Caco-2 (cell line): ENCODE measurements at regions not wholly inside any gene's neighbourhood (a gene's known extent, or its start where the extent isn't known, plus 50 kb on each side); places are given as distances from the start of the nearest gene placed in this dataset.
"Not testable (repeated sequence)": the region's sequence is repeated elsewhere in the genome, so short reads cannot be mapped to it uniquely, and the experiment has no call there.

Experiments used
- BruUV-seq: library from RNA; stranded (reverse); fragments of 400-500 nt; replicated peaks from 2 replicates; lab custom pipeline; 2021; lab: Mats Ljungman, UMichigan
- CTCF ChIA-PET: fragments of 300-600 bp; sonication (Branson Sonifier 250); formaldehyde crosslinking; loops from one replicate; lab custom pipeline; 2022; ENCODE audit warnings: antibody characterized with exemption; lab: Charles Lee
- POLR2A ChIA-PET: fragments of 300-600 bp; sonication (Branson Sonifier 250); formaldehyde crosslinking; loops from one replicate; lab custom pipeline; 2022; ENCODE audit warnings: antibody characterized with exemption; lab: Charles Lee
- DNase-seq, 2 experiments: peaks; one replicate each; pipeline versions ENCODE4 v3.0.0 to v3.0.0-alpha.2; 2020 to 2022
- H3K27me3 ChIP-seq: replicated peaks from 2 replicates; pipeline ENCODE4 v1.6.0; 2011; ENCODE audit warnings: low read length; ENCODE audit not compliant: control insufficient read depth, insufficient read depth
- H3K36me3 ChIP-seq: 2 replicates; pipeline ENCODE4 v1.5.1; 2011; ENCODE audit warnings: low read length; ENCODE audit not compliant: control insufficient read depth, insufficient read depth
- H3K4me1 ChIP-seq: fragments of 250-450 bp; sonication (Bioruptor Pico); 2 replicates; pipeline ENCODE4 v1.5.1; 2020; ENCODE audit warnings: mild to moderate bottlenecking
- H3K4me3 ChIP-seq: 2 replicates; pipeline ENCODE4 v1.5.1; 2011; ENCODE audit warnings: low read depth, mild to moderate bottlenecking, control low read depth, low read length
- H3K9me3 ChIP-seq: fragments of 250-450 bp; sonication (Bioruptor Pico); 2 replicates; pipeline ENCODE4 v1.5.1; 2020; ENCODE audit warnings: mild to moderate bottlenecking, moderate library complexity
- H3K27ac Mint-ChIP-seq: one replicate; pipeline ENCODE4 v1.8.0; 2022; ENCODE audit warnings: mixed read lengths; ENCODE audit not compliant: unreplicated experiment
- H3K27me3 Mint-ChIP-seq: one replicate; pipeline ENCODE4 v1.8.0; 2022; ENCODE audit warnings: mixed read lengths; ENCODE audit not compliant: insufficient read depth, unreplicated experiment
- H3K36me3 Mint-ChIP-seq: one replicate; pipeline ENCODE4 v1.8.0; 2022; ENCODE audit warnings: mild to moderate bottlenecking, mixed read lengths; ENCODE audit not compliant: insufficient read depth, unreplicated experiment
- H3K4me1 Mint-ChIP-seq: one replicate; pipeline ENCODE4 v1.8.0; 2022; ENCODE audit warnings: low read depth, mixed read lengths; ENCODE audit not compliant: unreplicated experiment
- H3K4me3 Mint-ChIP-seq: one replicate; pipeline ENCODE4 v1.8.0; 2022; ENCODE audit warnings: mild to moderate bottlenecking, moderate library complexity, mixed read lengths; ENCODE audit not compliant: unreplicated experiment
- H3K9me3 Mint-ChIP-seq: one replicate; pipeline ENCODE4 v1.8.0; 2022; ENCODE audit warnings: mixed read lengths; ENCODE audit not compliant: unreplicated experiment
- CTCF ChIP-seq, 2 experiments: fragments of 200-600 bp in 1 of 2; IDR thresholded peaks; 1 replicate in 1 of 2; 2 replicates in 1 of 2; pipeline versions ENCODE4 v1.5.1 to v1.8.0; 2011 to 2022; ENCODE audit warnings: antibody characterized with exemption in 1 of 2, control low read depth in 1 of 2, inconsistent platforms in 1 of 2, low read depth in 1 of 2, low read length in 1 of 2, mild to moderate bottlenecking in 1 of 2, moderate library complexity in 1 of 2; ENCODE audit not compliant: insufficient read depth in 1 of 2, severe bottlenecking in 1 of 2, unreplicated experiment in 1 of 2
- intact Hi-C: fragments of 100-400 bp; cut with micrococcal nuclease; formaldehyde crosslinking; loops from one replicate; pipeline ENCODE4 v1.10.0; 2022; ENCODE audit not compliant: unreplicated experiment

GRCh38 chr17:71203953-71204352 lies 916.9 kb upstream of the SOX9 start:
- no peaks in the 10 kb centered on the region for H3K36me3 Mint-ChIP-seq
- Histone ChIP-seq H3K4me3 (no peak overlapping the region), H3K9me3 (no peaks in the 10 kb centered on the region), H3K27me3 (no peaks in the 10 kb centered on the region), H3K4me1 (no peaks in the 10 kb centered on the region; the same call in 1 of the 2 replicates), H3K36me3 (no peaks in the 10 kb centered on the region)
- no peak for TF ChIP-seq CTCF (IDR thresholded peaks at IDR 0.05; ENCODE audit: insufficient read depth in 1 of 2, low read depth in 1 of 2, low read length in 1 of 2, severe bottlenecking in 1 of 2, unreplicated experiment in 1 of 2)
- POLR2A ChIA-PET: no interaction called here
- DNase-seq: no peak
- no peaks in the 10 kb centered on the region for H3K9me3 Mint-ChIP-seq
- peaks cover 3% of the 10 kb centered on the region for H3K27me3 Mint-ChIP-seq
- CTCF ChIA-PET: no interaction called here
- BruUV-seq: no TSS peak
- H3K4me1 Mint-ChIP-seq: no peaks in the 10 kb centered on the region
- no peak overlapping the region for H3K27ac Mint-ChIP-seq
- H3K4me3 Mint-ChIP-seq: no peak overlapping the region
- intact Hi-C loops: no loop called here

- POLR2A ChIA-PET, H3K9me3 Mint-ChIP-seq, H3K9me3 ChIP-seq, DNase-seq, H3K4me1 Mint-ChIP-seq, H3K27me3 Mint-ChIP-seq, H3K27me3 ChIP-seq, BruUV-seq, intact Hi-C loops, H3K36me3 ChIP-seq, H3K36me3 Mint-ChIP-seq, H3K4me1 ChIP-seq, H3K4me3 ChIP-seq, CTCF ChIA-PET, H3K4me3 Mint-ChIP-seq, H3K27ac Mint-ChIP-seq: not testable (repeated sequence)
These were observed 914.9 kb upstream of the SOX9 start for GRCh38 chr17:71205951-71206350.

- intact Hi-C loops: no loop called here
- DNase-seq: no peak
- Mint-ChIP-seq H3K4me3 (no peak overlapping the region), H3K36me3 (no peaks in the 10 kb centered on the region), H3K4me1 (no peaks in the 10 kb centered on the region), H3K27me3 (peaks cover 3% of the 10 kb centered on the region), H3K27ac (no peak overlapping the region), H3K9me3 (peaks cover 9% of the 10 kb centered on the region)
- Histone ChIP-seq H3K4me1 (no peaks in the 10 kb centered on the region; the same call in 1 of the 2 replicates), H3K27me3 (no peaks in the 10 kb centered on the region), H3K9me3 (no peaks in the 10 kb centered on the region), H3K36me3 (no peaks in the 10 kb centered on the region), H3K4me3 (no peak overlapping the region)
- ChIA-PET CTCF (no interaction called here), POLR2A (no interaction called here)
- no peak for TF ChIP-seq CTCF (IDR thresholded peaks at IDR 0.05; ENCODE audit: insufficient read depth in 1 of 2, low read depth in 1 of 2, low read length in 1 of 2, severe bottlenecking in 1 of 2, unreplicated experiment in 1 of 2)
- BruUV-seq: no TSS peak
These were observed 912.6 kb upstream of the SOX9 start for GRCh38 chr17:71208111-71208704.
